Left lobe of liver (tissue), 2 donors: ENCODE measurements at regions not wholly inside any gene's neighbourhood (a gene's known extent, or its start where the extent isn't known, plus 50 kb on each side); places are given as distances from the start of the nearest gene placed in this dataset.
"Not testable (repeated sequence)": the region's sequence is repeated elsewhere in the genome, so short reads cannot be mapped to it uniquely, and the experiment has no call there.

Source experiments
- ATAC-seq: fragments of 200-7000 bp; cut with Tn5 transposase; one replicate; pipeline ENCODE4 v1.9.1; 2020; ENCODE audit warnings: mild to moderate bottlenecking, moderate library complexity
- DNase-seq: peaks from one replicate; pipeline ENCODE4 v3.0.0-alpha.2; 2020; ENCODE audit warnings: low spot score
- donor health status: DM: no; HTN: no; CAD: no; lungs with moderate emphysema.
- donor health status: DM: no; HTN: yes; CAD: no.

- DNase-seq, ATAC-seq: not testable (repeated sequence)
These were observed 315.6 kb downstream of the DMAC1 start for GRCh38 chr9:7484014-7484413.

DNA sequence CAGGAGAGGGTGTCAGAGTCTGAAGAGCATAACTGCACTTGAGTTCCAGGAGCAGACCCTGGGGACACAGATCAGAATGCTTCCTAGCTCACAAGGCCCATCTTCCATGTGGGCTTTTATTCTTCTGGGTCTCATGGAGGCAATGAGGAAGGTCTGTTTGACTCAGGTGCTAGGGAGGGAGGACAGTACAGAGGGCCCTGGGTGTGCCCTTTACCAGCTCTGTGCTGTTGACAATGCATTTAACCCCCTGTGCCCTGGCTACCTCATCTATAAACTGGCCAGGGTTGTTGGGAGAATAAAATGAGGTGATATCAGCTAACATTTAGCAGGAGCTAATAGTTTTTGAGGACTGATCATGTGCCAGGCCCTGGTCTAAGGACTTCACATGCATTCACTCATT is 318.0 kb downstream of the DMAC1 start:
- DNase-seq (no peak), ATAC-seq (no peak)

GRCh38 chr9:7479300-7479699 is 320.3 kb downstream of the DMAC1 start:
- ATAC-seq (no peak), DNase-seq (no peak)

GRCh38 chr9:7478646-7479045 is 320.9 kb downstream of the DMAC1 start:
- ATAC-seq = no peak
- DNase-seq = no peak

DNA sequence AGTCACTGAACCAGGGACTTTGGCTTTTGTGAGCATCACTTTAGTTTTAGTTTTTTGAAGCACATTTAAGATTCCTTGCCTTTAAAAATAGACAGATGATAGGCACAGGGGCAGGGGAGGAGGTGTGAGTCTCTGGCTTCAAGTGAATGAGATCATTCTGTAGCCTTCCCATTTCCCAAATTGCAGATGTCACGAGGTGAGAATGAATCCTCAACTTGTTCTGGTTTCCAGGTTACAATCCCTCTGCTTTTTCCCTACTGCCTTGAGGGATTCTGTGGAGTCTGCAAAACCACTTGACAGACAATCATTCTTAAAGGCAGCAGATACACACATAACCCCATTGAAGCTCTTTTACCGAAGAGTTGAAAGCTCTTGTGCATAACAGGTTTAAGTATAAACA is 332.4 kb downstream of the DMAC1 start:
- no peak for ATAC-seq

GRCh38 chr9:7461791-7462190 is 337.8 kb downstream of the DMAC1 start:
- DNase-seq (no peak), ATAC-seq (no peak)

More for the DNA sequence above, 332.4 kb downstream of the DMAC1 start:
- no peak for DNase-seq

DNA sequence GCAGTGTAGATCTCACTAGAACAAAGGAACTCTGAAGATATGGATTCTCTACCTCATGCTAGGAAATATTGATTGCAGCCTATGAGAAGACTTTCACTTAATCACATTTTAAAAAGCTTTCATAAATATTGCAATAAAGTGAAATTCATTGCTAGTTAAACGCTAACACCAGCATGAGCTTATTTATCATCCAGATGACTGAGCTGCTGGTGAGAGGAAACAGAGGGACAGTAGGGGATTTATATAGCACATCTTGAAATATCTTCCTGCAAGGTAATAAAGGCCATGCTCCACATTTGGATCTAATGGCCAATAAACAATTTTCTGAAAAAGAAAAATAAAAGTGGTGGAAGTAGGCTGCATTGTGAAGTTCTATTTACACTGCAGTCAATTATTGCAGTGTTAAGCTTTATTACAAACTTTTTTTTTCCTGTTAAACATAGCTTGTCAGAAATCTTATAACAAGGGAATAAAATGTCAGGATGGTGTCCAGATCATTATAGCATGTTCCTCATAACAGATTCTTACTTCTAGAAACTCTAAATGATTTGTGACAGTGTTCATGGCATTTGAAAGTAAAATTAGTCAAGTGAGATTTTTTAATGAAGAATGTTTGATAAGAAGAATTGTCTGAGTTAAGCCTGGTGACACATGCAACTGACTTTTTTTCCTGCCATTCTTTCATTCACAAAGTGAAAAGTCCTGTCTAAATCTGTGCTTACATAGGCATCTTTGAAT is 342.6 kb downstream of the DMAC1 start:
- DNase-seq = no peak
- ATAC-seq = no peak

- DNase-seq (no peak), ATAC-seq (no peak)
These were observed 343.2 kb downstream of the DMAC1 start for GRCh38 chr9:7456377-7456776.

GRCh38 chr9:7454624-7455023 is 345.0 kb downstream of the DMAC1 start:
- DNase-seq = no peak
- ATAC-seq = no peak

- DNase-seq = no peak
- no peak for ATAC-seq
These were observed 347.2 kb downstream of the DMAC1 start for GRCh38 chr9:7452378-7452777.

DNA sequence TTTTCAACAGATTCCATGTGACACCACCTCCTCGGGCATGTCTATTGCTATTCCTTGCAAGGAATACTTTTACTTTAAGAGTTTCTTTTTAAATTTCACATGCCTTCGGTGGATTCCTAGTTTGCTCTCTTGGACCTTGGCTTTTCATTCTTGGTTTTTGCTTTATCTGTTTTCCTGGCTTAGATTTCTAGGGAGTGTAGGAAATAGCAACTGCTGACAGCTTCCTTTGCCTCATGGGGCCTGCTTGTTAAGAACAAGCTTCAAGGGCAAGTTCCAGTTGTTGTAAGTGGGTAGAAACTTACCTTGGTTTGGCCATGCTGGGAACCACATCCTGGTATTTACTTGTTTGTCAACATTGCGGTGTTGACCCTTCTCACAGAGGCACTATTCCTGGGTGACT is 348.5 kb downstream of the DMAC1 start:
- DNase-seq = no peak
- ATAC-seq = no peak

- DNase-seq (no peak), ATAC-seq (no peak)
These were observed 356.0 kb downstream of the DMAC1 start for GRCh38 chr9:7443541-7443940.

DNA sequence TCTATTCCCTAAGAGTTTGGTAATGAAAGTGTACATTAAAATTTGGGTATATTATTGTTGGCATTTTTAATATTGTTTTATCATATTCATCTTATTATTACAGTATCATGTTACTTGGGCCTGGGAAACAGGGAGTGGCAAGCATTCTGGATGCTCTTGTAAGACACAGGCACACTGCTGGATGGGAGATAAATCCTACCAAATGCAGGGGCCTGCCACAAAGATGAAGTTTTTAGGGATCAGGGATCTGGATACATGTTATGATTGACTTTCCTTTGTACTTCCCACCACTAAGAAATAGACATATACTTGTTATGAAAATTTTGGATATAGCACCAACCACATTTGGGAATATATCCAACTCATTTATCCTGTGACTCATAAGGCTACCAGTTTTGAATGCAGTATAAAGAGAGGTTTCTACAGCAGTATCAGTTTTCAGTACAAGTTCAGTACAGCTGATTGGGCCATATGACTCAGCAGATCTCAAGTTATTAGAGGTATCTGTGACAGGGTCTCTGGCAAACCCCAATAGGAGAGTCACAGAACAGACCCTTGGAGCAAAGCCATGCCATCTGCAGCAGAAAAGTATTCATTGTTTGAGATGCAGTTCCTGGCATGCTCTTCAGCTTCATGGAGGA is 360.1 kb downstream of the DMAC1 start:
- DNase-seq (no peak), ATAC-seq (no peak)

DNA sequence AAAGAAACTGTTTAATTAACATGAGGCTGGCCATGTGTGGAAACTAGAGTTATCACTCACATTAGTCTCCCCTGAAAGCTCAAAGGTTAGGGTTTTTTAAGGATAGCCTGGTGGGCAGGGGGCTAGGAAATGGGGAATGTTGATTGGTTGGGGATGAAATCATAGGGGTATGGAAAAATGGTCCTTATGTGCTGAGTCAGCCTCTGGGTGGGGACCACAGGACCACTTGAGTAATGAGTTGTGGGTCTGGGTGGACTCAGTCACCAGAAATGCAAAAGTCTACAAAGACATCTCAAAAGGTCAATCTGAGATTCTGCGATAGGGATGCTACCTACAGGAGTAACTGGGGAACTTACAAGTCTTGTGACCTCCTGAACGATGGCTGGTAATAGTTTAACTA is 362.8 kb downstream of the DMAC1 start:
- ATAC-seq = no peak
- DNase-seq = no peak

- no peak for DNase-seq
- ATAC-seq = no peak
These were observed 365.9 kb downstream of the DMAC1 start for GRCh38 chr9:7433508-7434292.

DNA sequence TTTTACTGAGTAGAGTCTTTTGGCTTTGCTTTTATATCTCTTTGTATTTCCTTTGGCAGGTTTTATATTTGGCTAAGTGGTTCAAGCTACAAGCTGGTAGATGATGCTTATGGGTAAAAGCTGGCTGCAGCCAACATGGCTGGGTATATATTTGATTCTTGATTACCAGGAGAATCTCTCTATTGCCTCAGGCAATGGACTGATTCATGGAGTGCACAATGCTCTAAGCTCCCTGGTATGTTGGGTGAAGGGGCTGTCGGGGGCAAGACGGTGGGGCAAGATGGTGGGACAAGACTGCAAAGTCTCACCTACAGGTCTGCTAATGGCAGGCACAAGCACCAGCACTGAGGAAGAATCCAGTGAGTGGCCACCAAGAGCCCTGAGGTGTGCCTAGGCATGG is 366.6 kb downstream of the DMAC1 start:
- ATAC-seq (no peak), DNase-seq (no peak)

DNA sequence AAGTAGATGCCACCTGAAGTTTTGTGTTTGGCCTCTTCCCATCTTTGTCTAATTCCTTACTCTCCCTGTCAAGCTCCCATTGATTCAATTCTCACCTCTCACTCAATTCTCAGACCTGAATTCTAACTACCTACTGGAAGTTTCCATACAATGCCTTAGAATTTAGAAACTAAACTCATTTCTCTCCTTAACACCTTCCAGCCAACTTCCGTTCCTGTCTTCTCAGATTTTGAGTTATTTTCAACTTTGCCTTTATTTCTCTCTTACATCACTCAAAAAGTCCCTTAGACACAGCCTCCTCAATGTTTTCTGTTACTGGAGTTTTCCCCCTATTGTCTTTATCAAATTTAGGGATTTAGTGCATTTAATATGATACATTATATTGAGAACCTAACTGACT is 382.2 kb downstream of the DMAC1 start:
- not testable (repeated sequence) for DNase-seq, ATAC-seq

- no peak for DNase-seq
- no peak for ATAC-seq
These were observed 383.7 kb downstream of the DMAC1 start for GRCh38 chr9:7415836-7416235.

DNA sequence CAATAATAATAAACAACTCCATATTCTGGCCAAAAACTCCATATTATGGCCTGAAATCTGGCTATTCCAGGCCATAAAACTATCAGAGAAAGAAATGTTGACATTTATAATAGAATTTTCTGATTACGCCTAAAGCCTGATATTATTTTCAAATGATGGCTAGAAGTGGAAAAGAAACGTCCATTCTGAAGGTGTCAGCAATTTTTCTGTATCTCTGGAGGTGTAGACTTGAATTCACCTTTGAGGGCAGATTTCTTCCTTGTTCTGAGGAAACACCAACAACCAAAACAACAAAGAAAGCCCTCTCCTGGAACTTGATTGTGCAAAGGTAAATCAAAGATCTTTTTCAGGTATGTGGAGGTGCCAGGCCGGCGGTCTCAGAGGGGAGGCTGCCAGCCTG is 390.7 kb downstream of the DMAC1 start:
- no peak for DNase-seq

GRCh38 chr9:7407246-7407645 is 392.3 kb downstream of the DMAC1 start:
- no peak for ATAC-seq
- DNase-seq = no peak

More for the DNA sequence above, 390.7 kb downstream of the DMAC1 start:
- ATAC-seq = no peak

DNA sequence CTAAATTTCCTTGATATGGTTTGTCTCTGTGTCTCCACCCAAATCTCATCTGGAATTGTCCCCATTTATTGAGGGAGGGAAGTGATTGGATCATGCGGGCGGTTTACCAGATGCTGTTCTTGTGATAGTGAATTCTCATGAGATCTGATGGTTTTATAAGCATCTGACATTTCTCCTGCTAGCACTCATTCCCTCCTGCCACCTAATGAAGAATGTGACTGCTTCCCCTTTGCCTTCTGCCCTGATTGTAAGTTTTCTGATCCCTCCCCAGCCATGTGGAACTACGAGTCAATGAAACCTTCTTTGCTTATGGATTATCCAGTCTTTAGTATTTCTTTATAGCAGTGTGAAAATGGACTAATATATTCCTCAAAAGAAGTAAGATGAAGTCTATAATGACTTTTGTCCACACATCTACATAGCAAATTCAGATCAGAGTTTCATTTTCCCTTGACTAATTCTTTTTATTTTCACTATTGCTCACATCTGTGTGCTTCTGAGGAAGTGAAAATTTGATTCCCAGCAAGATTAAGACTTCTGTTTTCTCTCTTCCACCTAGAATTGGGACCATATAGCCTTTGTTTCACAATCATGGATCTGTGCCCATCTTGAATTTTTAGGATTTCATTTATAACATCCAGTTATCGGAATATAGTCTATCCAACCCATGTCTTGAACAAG is 393.5 kb downstream of the DMAC1 start:
- DNase-seq (no peak), ATAC-seq (no peak)
